GM23338 (cell line): ENCODE measurements at regions not wholly inside any gene's neighbourhood (a gene's known extent, or its start where the extent isn't known, plus 50 kb on each side); places are given as distances from the start of the nearest gene placed in this dataset.

ENCODE experiments used
- ATAC-seq: fragments of 200-7000 bp; cut with Tn5 transposase; 3 replicates; pipeline ENCODE4 v1.9.1; 2020
- DNase-seq: peaks from one replicate; pipeline ENCODE4 v3.0.0-alpha.2; 2015; ENCODE audit warnings: low spot score
- H2AFZ ChIP-seq: fragments of 200-600 bp; sonication (generic); 2 replicates; pipeline ENCODE4 v1.8.0; 2016; ENCODE audit warnings: antibody characterized with exemption, mild to moderate bottlenecking, moderate library complexity
- H3F3A ChIP-seq: fragments of 200-600 bp; sonication (generic); replicated peaks from 2 replicates; pipeline ENCODE4 v1.8.0; 2017; ENCODE audit warnings: antibody characterized with exemption, mixed run types, low read depth
- H3K27ac ChIP-seq: fragments of 200-600 bp; sonication (generic); 2 replicates; pipeline ENCODE4 v1.6.1; 2016; ENCODE audit warnings: low read depth
- H3K27me3 ChIP-seq: fragments of 200-600 bp; sonication (generic); 2 replicates; pipeline ENCODE4 v1.8.0; 2016; ENCODE audit warnings: mild to moderate bottlenecking, mixed run types, moderate library complexity; ENCODE audit not compliant: insufficient read depth
- H3K36me3 ChIP-seq: fragments of 200-600 bp; sonication (generic); 2 replicates; pipeline ENCODE4 v1.8.0; 2016; ENCODE audit warnings: mild to moderate bottlenecking; ENCODE audit not compliant: insufficient read depth
- H3K4me1 ChIP-seq: fragments of 200-600 bp; sonication (generic); 2 replicates; pipeline ENCODE4 v1.8.0; 2016; ENCODE audit warnings: mild to moderate bottlenecking, moderate library complexity; ENCODE audit not compliant: insufficient read depth
- H3K4me2 ChIP-seq: fragments of 200-600 bp; sonication (generic); 2 replicates; pipeline ENCODE4 v1.7.1; 2017; ENCODE audit warnings: mixed run types
- H3K4me3 ChIP-seq: fragments of 200-600 bp; sonication (generic); 2 replicates; pipeline ENCODE4 v1.6.1; 2016; ENCODE audit warnings: mixed run types
- H3K79me2 ChIP-seq: fragments of 200-600 bp; sonication (generic); replicated peaks from 2 replicates; pipeline ENCODE4 v1.8.0; 2017; ENCODE audit warnings: mild to moderate bottlenecking; ENCODE audit not compliant: insufficient read depth
- H3K9me2 ChIP-seq: fragments of 200-600 bp; sonication (generic); 2 replicates; pipeline ENCODE4 v1.8.0; 2017; ENCODE audit not compliant: insufficient read depth
- H4K20me1 ChIP-seq: fragments of 200-600 bp; sonication (generic); replicated peaks from 2 replicates; pipeline ENCODE4 v1.8.0; 2017; ENCODE audit warnings: mild to moderate bottlenecking; ENCODE audit not compliant: insufficient read depth
- H3K27ac Mint-ChIP-seq: 2 replicates; pipeline ENCODE4 v1.8.0; 2020; ENCODE audit warnings: inconsistent platforms, mild to moderate bottlenecking, moderate library complexity, mixed read lengths
- H3K27me3 Mint-ChIP-seq: 3 replicates; pipeline ENCODE4 v1.8.0; 2022; ENCODE audit warnings: low read depth, mild to moderate bottlenecking, moderate library complexity, mixed read lengths, inconsistent platforms; ENCODE audit not compliant: insufficient read depth, poor library complexity
- H3K36me3 Mint-ChIP-seq: 3 replicates; pipeline ENCODE4 v1.8.0; 2021; ENCODE audit warnings: low read depth, mild to moderate bottlenecking, inconsistent platforms, moderate library complexity, mixed read lengths
- H3K4me1 Mint-ChIP-seq: 3 replicates; pipeline ENCODE4 v1.8.0; 2020; ENCODE audit warnings: mild to moderate bottlenecking, inconsistent platforms, mixed read lengths
- H3K4me3 Mint-ChIP-seq: 3 replicates; pipeline ENCODE4 v1.8.0; 2021; ENCODE audit warnings: moderate library complexity, mild to moderate bottlenecking, inconsistent platforms, mixed read lengths
- H3K9me3 Mint-ChIP-seq: 3 replicates; pipeline ENCODE4 v1.8.0; 2020; ENCODE audit warnings: moderate library complexity, mild to moderate bottlenecking, inconsistent platforms, mixed read lengths
- EZH2 ChIP-seq: fragments of 200-600 bp; sonication (generic); IDR thresholded peaks from one replicate; pipeline ENCODE4 v1.8.0; 2017; ENCODE audit warnings: antibody characterized with exemption, mild to moderate bottlenecking, low read depth; ENCODE audit not compliant: unreplicated experiment
- EZH2phosphoT487 ChIP-seq: fragments of 200-600 bp; sonication (generic); IDR thresholded peaks from one replicate; pipeline ENCODE4 v1.8.1; 2018; ENCODE audit warnings: antibody characterized with exemption; ENCODE audit not compliant: unreplicated experiment
- JUNB ChIP-seq: IDR thresholded peaks from one replicate; pipeline ENCODE4 v1.6.1; 2016; ENCODE audit warnings: antibody characterized with exemption; ENCODE audit not compliant: unreplicated experiment
- NANOG ChIP-seq: IDR thresholded peaks from 2 replicates; pipeline ENCODE4 v1.6.1; 2016; ENCODE audit warnings: antibody characterized with exemption, borderline replicate concordance
- POLR2AphosphoS5 ChIP-seq: IDR thresholded peaks from 2 replicates; pipeline ENCODE4 v1.6.1; 2016; ENCODE audit warnings: antibody characterized with exemption, low read depth
- STAT1 ChIP-seq: IDR thresholded peaks from one replicate; pipeline ENCODE4 v1.6.1; 2016; ENCODE audit warnings: antibody characterized with exemption; ENCODE audit not compliant: unreplicated experiment
- ZNF114 ChIP-seq: fragments of 250-450 bp; sonication (Bioruptor Pico); IDR thresholded peaks from 2 replicates; pipeline ENCODE4 v1.5.0; 2020; ENCODE audit warnings: mild to moderate bottlenecking, moderate library complexity
- ZNF331 ChIP-seq: fragments of 250-450 bp; sonication (Bioruptor Pico); IDR thresholded peaks from 2 replicates; pipeline ENCODE4 v1.5.0; 2020; ENCODE audit warnings: low read depth, mild to moderate bottlenecking, moderate library complexity
- TF ChIP-seq, protein P1 (sequence below): IDR thresholded peaks from 2 replicates; pipeline ENCODE4 v1.6.1; 2016; ENCODE audit warnings: antibody characterized with exemption
- TF ChIP-seq, protein P2 (sequence below): fragments of 250-450 bp; sonication (Bioruptor Pico); IDR thresholded peaks from 2 replicates; pipeline ENCODE4 v1.5.0; 2020; ENCODE audit warnings: mild to moderate bottlenecking, moderate library complexity
- TF ChIP-seq, protein P3 (sequence below), 2 experiments: fragments of 200-600 bp in 1 of 2; sonication (generic) in 1 of 2; conservative IDR thresholded peaks; 2 replicates each; pipeline versions ENCODE4 v1.5.1 to v1.6.1; 2016 to 2017; ENCODE audit warnings: antibody characterized with exemption in 2 of 2, low read depth in 2 of 2, mild to moderate bottlenecking in 2 of 2, moderate library complexity in 1 of 2

- Histone ChIP-seq H3K27ac (no peak overlapping the region), H3K27me3 (no peaks in the 10 kb centered on the region), H3K9me2 (peaks cover 33% of the 10 kb centered on the region; the same call in 1 of the 2 replicates), H3K4me2 (peak overlapping the region; percentile 51; the same call in 1 of the 2 replicates), H4K20me1 (no peaks in the 10 kb centered on the region), H3F3A (no peaks in the 10 kb centered on the region), H3K4me1 (peaks cover 9% of the 10 kb centered on the region), H3K36me3 (peaks cover 4% of the 10 kb centered on the region; the same call in 1 of the 2 replicates), H3K79me2 (no peaks in the 10 kb centered on the region), H3K4me3 (no peak overlapping the region), H2AFZ (no peak overlapping the region)
- Mint-ChIP-seq H3K36me3 (no peaks in the 10 kb centered on the region), H3K4me3 (no peak overlapping the region), H3K4me1 (peaks cover 24% of the 10 kb centered on the region), H3K27ac (no peak overlapping the region), H3K9me3 (no peaks in the 10 kb centered on the region), H3K27me3 (peaks cover 4% of the 10 kb centered on the region)
- ATAC-seq: peak; percentile 66
- DNase-seq: peak; percentile 49
- TF ChIP-seq ZNF114 (CRISPR knock-in tag): no peak
- no peak for TF ChIP-seq STAT1
- TF ChIP-seq ZNF331 (CRISPR knock-in tag): no peak
- TF ChIP-seq, protein P1, sequence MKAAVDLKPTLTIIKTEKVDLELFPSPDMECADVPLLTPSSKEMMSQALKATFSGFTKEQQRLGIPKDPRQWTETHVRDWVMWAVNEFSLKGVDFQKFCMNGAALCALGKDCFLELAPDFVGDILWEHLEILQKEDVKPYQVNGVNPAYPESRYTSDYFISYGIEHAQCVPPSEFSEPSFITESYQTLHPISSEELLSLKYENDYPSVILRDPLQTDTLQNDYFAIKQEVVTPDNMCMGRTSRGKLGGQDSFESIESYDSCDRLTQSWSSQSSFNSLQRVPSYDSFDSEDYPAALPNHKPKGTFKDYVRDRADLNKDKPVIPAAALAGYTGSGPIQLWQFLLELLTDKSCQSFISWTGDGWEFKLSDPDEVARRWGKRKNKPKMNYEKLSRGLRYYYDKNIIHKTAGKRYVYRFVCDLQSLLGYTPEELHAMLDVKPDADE: no peak
- no peak for TF ChIP-seq EZH2
- no peak for TF ChIP-seq EZH2phosphoT487
- TF ChIP-seq POLR2AphosphoS5: no peak
Measured at GRCh38 chr11:130580372-130580771, 131.9 kb downstream of the ADAMTS15 start.

GRCh38 chr11:130580891-130581492, 132.5 kb downstream of the ADAMTS15 start:
- H3K4me3 Mint-ChIP-seq: no peak overlapping the region
- Histone ChIP-seq H3K4me3 (no peak overlapping the region), H3F3A (no peaks in the 10 kb centered on the region), H3K27me3 (no peaks in the 10 kb centered on the region), H3K9me2 (peaks cover 27% of the 10 kb centered on the region; the same call in 1 of the 2 replicates), H3K79me2 (no peaks in the 10 kb centered on the region), H2AFZ (no peak overlapping the region), H3K4me2 (peak overlapping the region; percentile 51; the same call in 1 of the 2 replicates), H3K27ac (no peak overlapping the region), H4K20me1 (no peaks in the 10 kb centered on the region), H3K36me3 (peaks cover 4% of the 10 kb centered on the region; the same call in 1 of the 2 replicates), H3K4me1 (peaks cover 9% of the 10 kb centered on the region)
- ATAC-seq (no peak; the same call in 1 of the 3 replicates), DNase-seq (peak; percentile 20)
- peaks cover 27% of the 10 kb centered on the region for H3K4me1 Mint-ChIP-seq
- H3K36me3 Mint-ChIP-seq: no peaks in the 10 kb centered on the region
- H3K27me3 Mint-ChIP-seq: peaks cover 4% of the 10 kb centered on the region
- H3K9me3 Mint-ChIP-seq: no peaks in the 10 kb centered on the region
- no peak overlapping the region; the same call in 1 of the 2 replicates for H3K27ac Mint-ChIP-seq
- TF ChIP-seq ZNF114 (CRISPR knock-in tag): no peak
- TF ChIP-seq NANOG: no peak
- TF ChIP-seq, protein P1: no peak
- TF ChIP-seq, protein P2, sequence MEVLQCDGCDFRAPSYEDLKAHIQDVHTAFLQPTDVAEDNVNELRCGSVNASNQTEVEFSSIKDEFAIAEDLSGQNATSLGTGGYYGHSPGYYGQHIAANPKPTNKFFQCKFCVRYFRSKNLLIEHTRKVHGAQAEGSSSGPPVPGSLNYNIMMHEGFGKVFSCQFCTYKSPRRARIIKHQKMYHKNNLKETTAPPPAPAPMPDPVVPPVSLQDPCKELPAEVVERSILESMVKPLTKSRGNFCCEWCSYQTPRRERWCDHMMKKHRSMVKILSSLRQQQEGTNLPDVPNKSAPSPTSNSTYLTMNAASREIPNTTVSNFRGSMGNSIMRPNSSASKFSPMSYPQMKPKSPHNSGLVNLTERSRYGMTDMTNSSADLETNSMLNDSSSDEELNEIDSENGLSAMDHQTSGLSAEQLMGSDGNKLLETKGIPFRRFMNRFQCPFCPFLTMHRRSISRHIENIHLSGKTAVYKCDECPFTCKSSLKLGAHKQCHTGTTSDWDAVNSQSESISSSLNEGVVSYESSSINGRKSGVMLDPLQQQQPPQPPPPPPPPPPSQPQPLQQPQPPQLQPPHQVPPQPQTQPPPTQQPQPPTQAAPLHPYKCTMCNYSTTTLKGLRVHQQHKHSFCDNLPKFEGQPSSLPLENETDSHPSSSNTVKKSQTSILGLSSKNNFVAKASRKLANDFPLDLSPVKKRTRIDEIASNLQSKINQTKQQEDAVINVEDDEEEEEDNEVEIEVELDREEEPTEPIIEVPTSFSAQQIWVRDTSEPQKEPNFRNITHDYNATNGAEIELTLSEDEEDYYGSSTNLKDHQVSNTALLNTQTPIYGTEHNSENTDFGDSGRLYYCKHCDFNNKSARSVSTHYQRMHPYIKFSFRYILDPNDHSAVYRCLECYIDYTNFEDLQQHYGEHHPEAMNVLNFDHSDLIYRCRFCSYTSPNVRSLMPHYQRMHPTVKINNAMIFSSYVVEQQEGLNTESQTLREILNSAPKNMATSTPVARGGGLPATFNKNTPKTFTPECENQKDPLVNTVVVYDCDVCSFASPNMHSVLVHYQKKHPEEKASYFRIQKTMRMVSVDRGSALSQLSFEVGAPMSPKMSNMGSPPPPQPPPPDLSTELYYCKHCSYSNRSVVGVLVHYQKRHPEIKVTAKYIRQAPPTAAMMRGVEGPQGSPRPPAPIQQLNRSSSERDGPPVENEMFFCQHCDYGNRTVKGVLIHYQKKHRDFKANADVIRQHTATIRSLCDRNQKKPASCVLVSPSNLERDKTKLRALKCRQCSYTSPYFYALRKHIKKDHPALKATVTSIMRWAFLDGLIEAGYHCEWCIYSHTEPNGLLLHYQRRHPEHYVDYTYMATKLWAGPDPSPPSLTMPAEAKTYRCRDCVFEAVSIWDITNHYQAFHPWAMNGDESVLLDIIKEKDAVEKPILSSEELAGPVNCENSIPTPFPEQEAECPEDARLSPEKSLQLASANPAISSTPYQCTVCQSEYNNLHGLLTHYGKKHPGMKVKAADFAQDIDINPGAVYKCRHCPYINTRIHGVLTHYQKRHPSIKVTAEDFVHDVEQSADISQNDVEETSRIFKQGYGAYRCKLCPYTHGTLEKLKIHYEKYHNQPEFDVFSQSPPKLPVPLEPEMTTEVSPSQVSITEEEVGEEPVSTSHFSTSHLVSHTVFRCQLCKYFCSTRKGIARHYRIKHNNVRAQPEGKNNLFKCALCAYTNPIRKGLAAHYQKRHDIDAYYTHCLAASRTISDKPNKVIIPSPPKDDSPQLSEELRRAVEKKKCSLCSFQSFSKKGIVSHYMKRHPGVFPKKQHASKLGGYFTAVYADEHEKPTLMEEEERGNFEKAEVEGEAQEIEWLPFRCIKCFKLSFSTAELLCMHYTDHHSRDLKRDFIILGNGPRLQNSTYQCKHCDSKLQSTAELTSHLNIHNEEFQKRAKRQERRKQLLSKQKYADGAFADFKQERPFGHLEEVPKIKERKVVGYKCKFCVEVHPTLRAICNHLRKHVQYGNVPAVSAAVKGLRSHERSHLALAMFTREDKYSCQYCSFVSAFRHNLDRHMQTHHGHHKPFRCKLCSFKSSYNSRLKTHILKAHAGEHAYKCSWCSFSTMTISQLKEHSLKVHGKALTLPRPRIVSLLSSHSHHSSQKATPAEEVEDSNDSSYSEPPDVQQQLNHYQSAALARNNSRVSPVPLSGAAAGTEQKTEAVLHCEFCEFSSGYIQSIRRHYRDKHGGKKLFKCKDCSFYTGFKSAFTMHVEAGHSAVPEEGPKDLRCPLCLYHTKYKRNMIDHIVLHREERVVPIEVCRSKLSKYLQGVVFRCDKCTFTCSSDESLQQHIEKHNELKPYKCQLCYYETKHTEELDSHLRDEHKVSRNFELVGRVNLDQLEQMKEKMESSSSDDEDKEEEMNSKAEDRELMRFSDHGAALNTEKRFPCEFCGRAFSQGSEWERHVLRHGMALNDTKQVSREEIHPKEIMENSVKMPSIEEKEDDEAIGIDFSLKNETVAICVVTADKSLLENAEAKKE (CRISPR knock-in tag): no peak
- TF ChIP-seq ZNF331 (CRISPR knock-in tag): no peak
- no peak for TF ChIP-seq STAT1
- no peak for TF ChIP-seq JUNB
- TF ChIP-seq, protein P3, sequence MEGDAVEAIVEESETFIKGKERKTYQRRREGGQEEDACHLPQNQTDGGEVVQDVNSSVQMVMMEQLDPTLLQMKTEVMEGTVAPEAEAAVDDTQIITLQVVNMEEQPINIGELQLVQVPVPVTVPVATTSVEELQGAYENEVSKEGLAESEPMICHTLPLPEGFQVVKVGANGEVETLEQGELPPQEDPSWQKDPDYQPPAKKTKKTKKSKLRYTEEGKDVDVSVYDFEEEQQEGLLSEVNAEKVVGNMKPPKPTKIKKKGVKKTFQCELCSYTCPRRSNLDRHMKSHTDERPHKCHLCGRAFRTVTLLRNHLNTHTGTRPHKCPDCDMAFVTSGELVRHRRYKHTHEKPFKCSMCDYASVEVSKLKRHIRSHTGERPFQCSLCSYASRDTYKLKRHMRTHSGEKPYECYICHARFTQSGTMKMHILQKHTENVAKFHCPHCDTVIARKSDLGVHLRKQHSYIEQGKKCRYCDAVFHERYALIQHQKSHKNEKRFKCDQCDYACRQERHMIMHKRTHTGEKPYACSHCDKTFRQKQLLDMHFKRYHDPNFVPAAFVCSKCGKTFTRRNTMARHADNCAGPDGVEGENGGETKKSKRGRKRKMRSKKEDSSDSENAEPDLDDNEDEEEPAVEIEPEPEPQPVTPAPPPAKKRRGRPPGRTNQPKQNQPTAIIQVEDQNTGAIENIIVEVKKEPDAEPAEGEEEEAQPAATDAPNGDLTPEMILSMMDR (conservative IDR thresholded peaks at IDR 0.05; ENCODE audit: low read depth in 2 of 2): no peak
